ENCODE measurements at regions not wholly inside any gene's neighbourhood (a gene's known extent, or its start where the extent isn't known, plus 50 kb on each side); places are given as distances from the start of the nearest gene placed in this dataset.

DNA sequence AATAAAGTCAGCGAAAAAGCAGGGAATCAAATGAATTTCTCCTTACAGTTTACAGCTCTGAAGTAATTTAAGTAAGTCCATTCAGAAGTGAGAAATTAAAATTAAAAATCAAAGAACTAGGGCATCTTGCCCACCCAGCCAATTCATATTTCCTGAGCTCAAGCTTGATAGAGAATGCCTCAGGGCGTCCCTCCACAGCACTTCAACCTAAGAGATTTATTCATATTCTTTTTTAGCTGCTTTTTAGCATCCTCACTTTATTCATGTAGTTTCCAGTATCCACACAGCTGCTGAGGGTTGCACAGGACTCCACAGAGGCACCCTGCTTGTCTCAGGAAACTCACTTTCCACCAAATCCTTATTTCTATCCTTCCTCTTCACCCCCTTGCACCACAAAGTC, 900.3 kb downstream of the BCL11A start:
- Histone ChIP-seq H3K4me3 (ENCODE audit: low read depth in 2 of 2, low read length in 2 of 2) (no peak overlapping the region), H3K9me3 (ENCODE audit: control insufficient read depth, insufficient read depth, low read depth, low read length) (no peaks in the 10 kb centered on the region), H3K4me1 (ENCODE audit: control insufficient read depth, insufficient read depth, low read length) (no peaks in the 10 kb centered on the region), H3K36me3 (ENCODE audit: control insufficient read depth, insufficient read depth, low read length) (no peaks in the 10 kb centered on the region), H3K27ac (ENCODE audit: low read length) (no peak overlapping the region), H3K27me3 (ENCODE audit: control insufficient read depth, insufficient read depth, low read length) (no peaks in the 10 kb centered on the region)
- ATAC-seq (no peak), DNase-seq (ENCODE audit: low read depth, low spot score) (no peak)
- intact Hi-C loops (cut with micrococcal nuclease; ENCODE audit: unreplicated experiment): no loop called here
- ChIA-PET POLR2A (no interaction called here), CTCF (no interaction called here)
- in situ Hi-C loops (cut with HindIII; ENCODE audit: low pct_unique_long_range_greater_than_20kb, low sequenced_read_pairs): no loop called here
- TF ChIP-seq CTCF (IDR thresholded peaks at IDR 0.05) (no peak), SIN3A (IDR thresholded peaks at IDR 0.05; ENCODE audit: borderline replicate concordance, insufficient read depth, low read depth, low read length) (no peak), TCF7L2 (IDR thresholded peaks at IDR 0.05; ENCODE audit: low read depth, low read length) (no peak), POLR2AphosphoS5 (IDR thresholded peaks at IDR 0.05; ENCODE audit: low read depth, low read length) (no peak)
- TF ChIP-seq, protein P1, sequence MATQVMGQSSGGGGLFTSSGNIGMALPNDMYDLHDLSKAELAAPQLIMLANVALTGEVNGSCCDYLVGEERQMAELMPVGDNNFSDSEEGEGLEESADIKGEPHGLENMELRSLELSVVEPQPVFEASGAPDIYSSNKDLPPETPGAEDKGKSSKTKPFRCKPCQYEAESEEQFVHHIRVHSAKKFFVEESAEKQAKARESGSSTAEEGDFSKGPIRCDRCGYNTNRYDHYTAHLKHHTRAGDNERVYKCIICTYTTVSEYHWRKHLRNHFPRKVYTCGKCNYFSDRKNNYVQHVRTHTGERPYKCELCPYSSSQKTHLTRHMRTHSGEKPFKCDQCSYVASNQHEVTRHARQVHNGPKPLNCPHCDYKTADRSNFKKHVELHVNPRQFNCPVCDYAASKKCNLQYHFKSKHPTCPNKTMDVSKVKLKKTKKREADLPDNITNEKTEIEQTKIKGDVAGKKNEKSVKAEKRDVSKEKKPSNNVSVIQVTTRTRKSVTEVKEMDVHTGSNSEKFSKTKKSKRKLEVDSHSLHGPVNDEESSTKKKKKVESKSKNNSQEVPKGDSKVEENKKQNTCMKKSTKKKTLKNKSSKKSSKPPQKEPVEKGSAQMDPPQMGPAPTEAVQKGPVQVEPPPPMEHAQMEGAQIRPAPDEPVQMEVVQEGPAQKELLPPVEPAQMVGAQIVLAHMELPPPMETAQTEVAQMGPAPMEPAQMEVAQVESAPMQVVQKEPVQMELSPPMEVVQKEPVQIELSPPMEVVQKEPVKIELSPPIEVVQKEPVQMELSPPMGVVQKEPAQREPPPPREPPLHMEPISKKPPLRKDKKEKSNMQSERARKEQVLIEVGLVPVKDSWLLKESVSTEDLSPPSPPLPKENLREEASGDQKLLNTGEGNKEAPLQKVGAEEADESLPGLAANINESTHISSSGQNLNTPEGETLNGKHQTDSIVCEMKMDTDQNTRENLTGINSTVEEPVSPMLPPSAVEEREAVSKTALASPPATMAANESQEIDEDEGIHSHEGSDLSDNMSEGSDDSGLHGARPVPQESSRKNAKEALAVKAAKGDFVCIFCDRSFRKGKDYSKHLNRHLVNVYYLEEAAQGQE (IDR thresholded peaks at IDR 0.05; ENCODE audit: insufficient read depth in 1 of 2, low read depth in 2 of 2, low read length in 1 of 2): no peak
- no TSS peak for BruUV-seq (replicated peaks)

DNA sequence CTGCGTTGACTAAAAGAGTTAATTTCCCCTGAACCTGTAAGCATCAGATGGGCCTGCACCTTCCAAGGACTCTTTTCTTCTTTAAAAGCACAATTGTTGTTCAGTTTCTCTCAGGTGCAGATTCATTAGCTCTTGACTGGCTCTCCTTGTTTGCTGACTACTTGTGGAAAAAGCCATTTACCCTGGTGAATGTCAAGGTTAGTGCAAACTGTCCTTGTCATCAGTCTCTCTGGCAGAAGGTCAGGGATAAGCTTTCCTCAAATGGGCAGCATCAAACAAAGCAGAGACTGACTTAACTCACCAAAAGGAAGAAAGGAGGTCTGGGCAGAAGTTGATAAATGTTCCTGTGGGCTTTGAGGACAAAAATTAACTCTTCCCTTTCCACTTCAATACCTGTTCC, 922.7 kb downstream of the BCL11A start:
- ChIA-PET POLR2A (no interaction called here), CTCF (no interaction called here)
- H3K27ac ChIP-seq (ENCODE audit: low read length): no peak overlapping the region
- no peak for DNase-seq (ENCODE audit: low read depth, low spot score)
- no peaks in the 10 kb centered on the region for H3K9me3 ChIP-seq (ENCODE audit: control insufficient read depth, insufficient read depth, low read depth, low read length)
- H3K4me1 ChIP-seq (ENCODE audit: control insufficient read depth, insufficient read depth, low read length): no peaks in the 10 kb centered on the region
- BruUV-seq (replicated peaks): no TSS peak
- TF ChIP-seq CTCF (IDR thresholded peaks at IDR 0.05) (no peak), POLR2AphosphoS5 (IDR thresholded peaks at IDR 0.05; ENCODE audit: low read depth, low read length) (no peak), SIN3A (IDR thresholded peaks at IDR 0.05; ENCODE audit: borderline replicate concordance, insufficient read depth, low read depth, low read length) (no peak), TCF7L2 (IDR thresholded peaks at IDR 0.05; ENCODE audit: low read depth, low read length) (no peak)
- TF ChIP-seq, protein P1 (IDR thresholded peaks at IDR 0.05; ENCODE audit: insufficient read depth in 1 of 2, low read depth in 2 of 2, low read length in 1 of 2): no peak
- H3K4me3 ChIP-seq (ENCODE audit: low read depth in 2 of 2, low read length in 2 of 2): no peak overlapping the region
- intact Hi-C loops (cut with micrococcal nuclease; ENCODE audit: unreplicated experiment) (no loop called here), in situ Hi-C loops (cut with HindIII; ENCODE audit: low pct_unique_long_range_greater_than_20kb, low sequenced_read_pairs) (no loop called here)
- H3K27me3 ChIP-seq (ENCODE audit: control insufficient read depth, insufficient read depth, low read length): no peaks in the 10 kb centered on the region
- H3K36me3 ChIP-seq (ENCODE audit: control insufficient read depth, insufficient read depth, low read length): no peaks in the 10 kb centered on the region
- no peak for ATAC-seq
